ENCODE measurements at regions not wholly inside any gene's neighbourhood (a gene's known extent, or its start where the extent isn't known, plus 50 kb on each side); places are given as distances from the start of the nearest gene placed in this dataset.
A peak's percentile ranks its signal among the peaks of the same experiment; 100 is the strongest.
"Not testable (repeated sequence)": the region's sequence is repeated elsewhere in the genome, so short reads cannot be mapped to it uniquely, and the experiment has no call there.

DNA sequence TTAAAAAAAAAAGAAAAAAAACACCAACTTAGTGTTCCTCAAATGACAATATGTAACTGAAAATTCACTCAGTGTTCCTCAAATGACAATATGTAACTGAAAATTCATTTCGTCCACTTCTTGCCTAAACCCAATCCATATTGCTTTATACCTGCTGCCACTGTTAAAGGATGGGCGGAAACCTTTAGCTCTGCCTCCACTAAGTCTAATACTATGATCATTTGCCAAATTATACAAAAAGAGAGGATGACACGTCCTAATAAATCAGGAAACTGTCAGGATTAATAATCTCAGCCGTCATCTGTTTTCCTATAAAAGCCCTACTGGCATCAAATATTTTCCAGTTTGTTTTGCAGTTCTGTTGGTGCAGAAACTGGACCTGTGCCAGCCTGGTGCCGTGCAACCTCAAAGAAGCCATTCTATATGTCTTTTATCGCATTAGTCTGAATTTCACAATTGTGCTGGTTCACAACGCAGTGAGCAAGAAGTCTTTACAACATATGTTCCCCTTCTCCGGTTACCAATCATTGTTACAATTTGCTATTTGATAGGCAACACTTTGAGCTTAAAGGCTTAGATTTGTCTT lies 160.4 kb upstream of the KCNH8 start:
- Mint-ChIP-seq H3K27ac (no peak overlapping the region), H3K4me3 (no peak overlapping the region), H3K4me1 (no peaks in the 10 kb centered on the region), H3K9me3 (no peaks in the 10 kb centered on the region), H3K27me3 (ENCODE audit: insufficient read depth, low read depth) (no peaks in the 10 kb centered on the region), H3K36me3 (no peaks in the 10 kb centered on the region)
- Histone ChIP-seq H3K4me1 (no peaks in the 10 kb centered on the region), H3K27ac (no peak overlapping the region), H4K20me1 (ENCODE audit: low read depth) (no peaks in the 10 kb centered on the region), H3K79me2 (ENCODE audit: low read depth) (no peaks in the 10 kb centered on the region), H3K27me3 (no peaks in the 10 kb centered on the region), H3K4me2 (no peak overlapping the region), H2AFZ (replicated peaks) (peak overlapping the region; percentile 30), H3F3A (ENCODE audit: low read depth) (no peaks in the 10 kb centered on the region), H3K9me3 (ENCODE audit: low read depth) (no peaks in the 10 kb centered on the region), H3K36me3 (no peaks in the 10 kb centered on the region), H3K9ac (no peak overlapping the region), H3K4me3 (no peak overlapping the region)
- no peak for TF ChIP-seq EZH2phosphoT487 (IDR thresholded peaks at IDR 0.05)
- TF ChIP-seq EZH2 (IDR thresholded peaks at IDR 0.05), result no peak
- no peak for TF ChIP-seq CTCF (IDR thresholded peaks at IDR 0.05)
- DNase-seq (ENCODE audit: low spot score), result no peak

DNA sequence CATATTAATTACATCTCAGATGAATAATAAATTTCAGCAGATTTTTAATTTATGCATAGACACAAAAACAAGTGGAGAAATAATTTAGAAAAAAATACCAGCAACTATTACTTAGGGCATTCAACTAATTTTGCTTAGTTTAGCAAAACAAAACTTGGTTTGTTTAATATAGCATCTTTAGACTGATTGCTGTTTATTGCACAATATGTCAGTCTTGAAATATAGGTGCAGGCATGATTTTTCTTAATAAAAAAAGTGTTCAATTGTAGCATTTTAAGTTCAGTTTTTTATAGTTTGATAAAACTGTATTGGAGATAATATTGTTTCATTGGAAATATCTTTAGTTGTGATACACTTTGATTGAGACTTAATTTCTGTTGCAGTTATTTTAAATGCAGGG lies 161.2 kb upstream of the KCNH8 start:
- H3K27ac ChIP-seq, result no peak overlapping the region
- no peaks in the 10 kb centered on the region for H3K79me2 ChIP-seq (ENCODE audit: low read depth)
- no peaks in the 10 kb centered on the region for H3K4me1 Mint-ChIP-seq
- no peak overlapping the region for H3K9ac ChIP-seq
- no peak for TF ChIP-seq EZH2 (IDR thresholded peaks at IDR 0.05)
- TF ChIP-seq CTCF (IDR thresholded peaks at IDR 0.05), result no peak
- TF ChIP-seq EZH2phosphoT487 (IDR thresholded peaks at IDR 0.05), result no peak
- no peaks in the 10 kb centered on the region for H3K36me3 ChIP-seq
- no peaks in the 10 kb centered on the region for H3K27me3 ChIP-seq
- H2AFZ ChIP-seq (replicated peaks), result no peak overlapping the region
- no peaks in the 10 kb centered on the region for H3F3A ChIP-seq (ENCODE audit: low read depth)
- DNase-seq (ENCODE audit: low spot score), result no peak
- H3K27ac Mint-ChIP-seq, result no peak overlapping the region
- no peaks in the 10 kb centered on the region for H3K27me3 Mint-ChIP-seq (ENCODE audit: insufficient read depth, low read depth)
- H3K4me1 ChIP-seq, result no peaks in the 10 kb centered on the region
- H4K20me1 ChIP-seq (ENCODE audit: low read depth), result no peaks in the 10 kb centered on the region
- H3K9me3 ChIP-seq (ENCODE audit: low read depth), result no peaks in the 10 kb centered on the region
- no peaks in the 10 kb centered on the region for H3K36me3 Mint-ChIP-seq
- H3K9me3 Mint-ChIP-seq, result peaks cover 2% of the 10 kb centered on the region
- no peak overlapping the region for H3K4me2 ChIP-seq
- H3K4me3 Mint-ChIP-seq, result no peak overlapping the region
- no peak overlapping the region for H3K4me3 ChIP-seq

GRCh38 chr3:18982920-18983319 lies 165.4 kb upstream of the KCNH8 start:
- H3K36me3 ChIP-seq, result no peaks in the 10 kb centered on the region

GRCh38 chr3:18976102-18976501 lies 172.2 kb upstream of the KCNH8 start:
- H3K4me1 Mint-ChIP-seq; H3K79me2 ChIP-seq (ENCODE audit: low read depth); H3K9ac ChIP-seq; H3K36me3 ChIP-seq; H3K27ac Mint-ChIP-seq; H3K4me1 ChIP-seq; H3K4me3 ChIP-seq; H3K27me3 Mint-ChIP-seq (ENCODE audit: insufficient read depth, low read depth); H3K9me3 ChIP-seq (ENCODE audit: low read depth); H3K27ac ChIP-seq; H3F3A ChIP-seq (ENCODE audit: low read depth); H2AFZ ChIP-seq (replicated peaks); H3K36me3 Mint-ChIP-seq; H3K27me3 ChIP-seq; DNase-seq (ENCODE audit: low spot score); H3K4me2 ChIP-seq; H4K20me1 ChIP-seq (ENCODE audit: low read depth): not testable (repeated sequence)
- H3K9me3 Mint-ChIP-seq, result peaks cover 11% of the 10 kb centered on the region
- peak overlapping the region; percentile 13 for H3K4me3 Mint-ChIP-seq

More at GRCh38 chr3:18982920-18983319, 165.4 kb upstream of the KCNH8 start:
- Histone ChIP-seq H2AFZ (replicated peaks) (no peak overlapping the region), H3K9ac (no peak overlapping the region), H3F3A (ENCODE audit: low read depth) (no peaks in the 10 kb centered on the region), H4K20me1 (ENCODE audit: low read depth) (no peaks in the 10 kb centered on the region), H3K4me2 (no peak overlapping the region), H3K4me1 (no peaks in the 10 kb centered on the region), H3K79me2 (ENCODE audit: low read depth) (no peaks in the 10 kb centered on the region), H3K4me3 (no peak overlapping the region), H3K27me3 (no peaks in the 10 kb centered on the region), H3K9me3 (ENCODE audit: low read depth) (no peaks in the 10 kb centered on the region), H3K27ac (no peak overlapping the region)
- H3K4me3 Mint-ChIP-seq, result no peak overlapping the region
- no peak for DNase-seq (ENCODE audit: low spot score)
- H3K36me3 Mint-ChIP-seq, result no peaks in the 10 kb centered on the region
- no peaks in the 10 kb centered on the region for H3K4me1 Mint-ChIP-seq
- no peak for TF ChIP-seq EZH2phosphoT487 (IDR thresholded peaks at IDR 0.05)
- no peak for TF ChIP-seq CTCF (IDR thresholded peaks at IDR 0.05)
- TF ChIP-seq EZH2 (IDR thresholded peaks at IDR 0.05), result no peak
- no peak overlapping the region for H3K27ac Mint-ChIP-seq
- H3K9me3 Mint-ChIP-seq, result peaks cover 4% of the 10 kb centered on the region
- no peaks in the 10 kb centered on the region for H3K27me3 Mint-ChIP-seq (ENCODE audit: insufficient read depth, low read depth)

Measured in neural progenitor cell (in vitro differentiated cells).